ENCODE measurements at regions not wholly inside any gene's neighbourhood (a gene's known extent, or its start where the extent isn't known, plus 50 kb on each side); places are given as distances from the start of the nearest gene placed in this dataset.

DNA sequence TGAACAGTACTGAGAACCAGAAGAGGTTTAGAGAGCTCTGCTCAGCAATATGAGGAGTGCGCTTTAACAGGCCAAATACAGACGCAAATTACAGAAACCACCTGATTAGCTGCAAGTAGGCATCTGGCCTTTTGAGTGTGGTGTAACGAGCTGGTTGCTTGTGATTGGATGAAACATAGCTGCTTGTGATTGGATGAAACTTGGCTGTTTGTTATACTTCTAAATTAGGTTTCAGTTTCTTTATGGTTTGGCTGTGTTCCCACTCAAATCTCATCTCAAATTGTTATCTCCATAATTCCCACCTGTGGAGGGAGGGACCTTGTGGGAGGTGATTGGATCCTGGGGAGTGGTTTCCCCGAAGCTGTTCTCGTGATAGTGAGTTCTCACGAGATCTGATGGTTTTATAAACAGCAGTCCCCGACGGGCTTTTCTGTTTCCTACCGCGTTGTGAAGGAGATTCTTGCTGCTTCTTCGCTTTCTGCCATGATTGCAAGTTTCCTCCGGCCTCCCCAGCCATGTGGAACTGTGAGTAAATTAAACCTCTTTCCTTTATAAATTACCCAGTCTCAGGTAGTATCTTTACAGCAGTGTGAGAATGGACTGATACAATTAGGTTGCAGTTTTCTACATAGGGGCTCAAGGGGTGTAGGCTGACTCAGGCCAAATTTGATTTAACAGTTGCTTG is 655.9 kb upstream of the MAN1A1 start (continued):
- TF ChIP-seq EHMT2 (IDR thresholded peaks at IDR 0.05; ENCODE audit: borderline replicate concordance, low read depth, low read length) (peak; percentile 72; the same call in 1 of the 2 replicates), WIZ (CRISPR knock-in tag; IDR thresholded peaks at IDR 0.05) (no peak), TAF1 (CRISPR knock-in tag; IDR thresholded peaks at IDR 0.05) (peak; percentile 82), NCOA2 (CRISPR knock-in tag; IDR thresholded peaks at IDR 0.05) (no peak; the same call in 1 of the 2 replicates), ZNF891 (CRISPR knock-in tag; IDR thresholded peaks at IDR 0.05) (no peak), GATAD2A (CRISPR knock-in tag; IDR thresholded peaks at IDR 0.05) (peak; percentile 30), TCF7 (IDR thresholded peaks at IDR 0.05; ENCODE audit: low read depth) (no peak), ZNF83 (CRISPR knock-in tag; IDR thresholded peaks at IDR 0.05; ENCODE audit: borderline replicate concordance) (no peak), FOXP1 (IDR thresholded peaks at IDR 0.05) (no peak), FOXP1 (CRISPR knock-in tag; IDR thresholded peaks at IDR 0.05) (no peak), SMARCE1 (IDR thresholded peaks at IDR 0.05; ENCODE audit: borderline replicate concordance) (no peak), ZNF367 (CRISPR knock-in tag; IDR thresholded peaks at IDR 0.05; ENCODE audit: borderline replicate concordance) (no peak), FOXK2 (IDR thresholded peaks at IDR 0.05) (0 out of 2 replicates have a peak, but pooled peaks have one; percentile 25), MYNN (CRISPR knock-in tag; IDR thresholded peaks at IDR 0.05; ENCODE audit: low read depth) (no peak), IRF2 (CRISPR knock-in tag; IDR thresholded peaks at IDR 0.05) (peak; percentile 99), ZNF780A (CRISPR knock-in tag; IDR thresholded peaks at IDR 0.05) (no peak), FOXC1 (CRISPR knock-in tag; IDR thresholded peaks at IDR 0.05; ENCODE audit: borderline replicate concordance) (no peak), ZNF619 (CRISPR knock-in tag; IDR thresholded peaks at IDR 0.05) (no peak), TOE1 (CRISPR knock-in tag; IDR thresholded peaks at IDR 0.05) (no peak), BRF2 (CRISPR knock-in tag; IDR thresholded peaks at IDR 0.05) (no peak), ZNF616 (CRISPR knock-in tag; IDR thresholded peaks at IDR 0.05; ENCODE audit: low read depth) (no peak), PRPF4 (IDR thresholded peaks at IDR 0.05; ENCODE audit: low read depth, low read length, poor library complexity, severe bottlenecking) (no peak), JARID2 (CRISPR knock-in tag; IDR thresholded peaks at IDR 0.05; ENCODE audit: insufficient replicate concordance) (no peak), ETS1 (CRISPR knock-in tag; IDR thresholded peaks at IDR 0.05) (no peak), SNRNP70 (IDR thresholded peaks at IDR 0.05; ENCODE audit: low read depth, low read length) (no peak)
- TF ChIP-seq, protein P1, sequence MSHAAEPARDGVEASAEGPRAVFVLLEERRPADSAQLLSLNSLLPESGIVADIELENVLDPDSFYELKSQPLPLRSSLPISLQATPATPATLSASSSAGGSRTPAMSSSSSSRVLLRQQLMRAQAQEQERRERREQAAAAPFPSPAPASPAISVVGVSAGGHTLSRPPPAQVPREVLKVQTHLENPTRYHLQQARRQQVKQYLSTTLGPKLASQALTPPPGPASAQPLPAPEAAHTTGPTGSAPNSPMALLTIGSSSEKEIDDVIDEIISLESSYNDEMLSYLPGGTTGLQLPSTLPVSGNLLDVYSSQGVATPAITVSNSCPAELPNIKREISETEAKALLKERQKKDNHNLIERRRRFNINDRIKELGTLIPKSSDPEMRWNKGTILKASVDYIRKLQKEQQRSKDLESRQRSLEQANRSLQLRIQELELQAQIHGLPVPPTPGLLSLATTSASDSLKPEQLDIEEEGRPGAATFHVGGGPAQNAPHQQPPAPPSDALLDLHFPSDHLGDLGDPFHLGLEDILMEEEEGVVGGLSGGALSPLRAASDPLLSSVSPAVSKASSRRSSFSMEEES (CRISPR knock-in tag; IDR thresholded peaks at IDR 0.05), result peak; percentile 53; the same call in 1 of the 2 replicates
- TF ChIP-seq, protein P2, sequence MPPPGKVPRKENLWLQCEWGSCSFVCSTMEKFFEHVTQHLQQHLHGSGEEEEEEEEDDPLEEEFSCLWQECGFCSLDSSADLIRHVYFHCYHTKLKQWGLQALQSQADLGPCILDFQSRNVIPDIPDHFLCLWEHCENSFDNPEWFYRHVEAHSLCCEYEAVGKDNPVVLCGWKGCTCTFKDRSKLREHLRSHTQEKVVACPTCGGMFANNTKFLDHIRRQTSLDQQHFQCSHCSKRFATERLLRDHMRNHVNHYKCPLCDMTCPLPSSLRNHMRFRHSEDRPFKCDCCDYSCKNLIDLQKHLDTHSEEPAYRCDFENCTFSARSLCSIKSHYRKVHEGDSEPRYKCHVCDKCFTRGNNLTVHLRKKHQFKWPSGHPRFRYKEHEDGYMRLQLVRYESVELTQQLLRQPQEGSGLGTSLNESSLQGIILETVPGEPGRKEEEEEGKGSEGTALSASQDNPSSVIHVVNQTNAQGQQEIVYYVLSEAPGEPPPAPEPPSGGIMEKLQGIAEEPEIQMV (CRISPR knock-in tag; IDR thresholded peaks at IDR 0.05; ENCODE audit: low read depth), result no peak
